ENCODE measurements at regions not wholly inside any gene's neighbourhood (a gene's known extent, or its start where the extent isn't known, plus 50 kb on each side); places are given as distances from the start of the nearest gene placed in this dataset.

- H3K4me2 ChIP-seq (ENCODE audit: low read length, poor library complexity, severe bottlenecking), result no peak overlapping the region
- H4K91ac ChIP-seq (ENCODE audit: low read length), result no peak overlapping the region
- H2BK5ac ChIP-seq (ENCODE audit: low read depth, low read length, poor library complexity, severe bottlenecking), result no peak overlapping the region
- H2AFZ ChIP-seq (ENCODE audit: low read depth, low read length), result no peak overlapping the region
- no peaks in the 10 kb centered on the region for H3K36me3 ChIP-seq (ENCODE audit: control insufficient read depth in 1 of 2, insufficient read depth in 2 of 2, low read depth in 1 of 2, low read length in 2 of 2)
- DNase-seq, result no peak
- no peak overlapping the region for H2BK12ac ChIP-seq (ENCODE audit: low read length in 2 of 2)
- WGBS, result 53% methylated on average over 5 of the region's 5 CpGs
- no peaks in the 10 kb centered on the region for H3K27me3 ChIP-seq (ENCODE audit: control insufficient read depth in 1 of 2, insufficient read depth in 1 of 2, low read length in 2 of 2)
- peaks cover 10% of the 10 kb centered on the region for H3K9me3 ChIP-seq (ENCODE audit: control insufficient read depth, low read length)
- H3K14ac ChIP-seq (ENCODE audit: low read length in 2 of 2), result no peak overlapping the region
- H3K9ac ChIP-seq (ENCODE audit: low read length), result no peak overlapping the region
- H3K18ac ChIP-seq (ENCODE audit: low read depth in 1 of 2, low read length in 2 of 2), result no peak overlapping the region
- H3K27ac ChIP-seq (ENCODE audit: low read length, poor library complexity, severe bottlenecking), result no peak overlapping the region
- no peak overlapping the region for H3K4me3 ChIP-seq (ENCODE audit: insufficient read depth in 1 of 2, low read depth in 1 of 2, low read length in 2 of 2)
- H2AK5ac ChIP-seq (ENCODE audit: low read length, severe bottlenecking), result no peak overlapping the region
- H2BK15ac ChIP-seq (ENCODE audit: low read depth, poor library complexity, severe bottlenecking), result no peak overlapping the region
- H3K4me1 ChIP-seq (ENCODE audit: control insufficient read depth, insufficient read depth, low read depth, low read length), result no peaks in the 10 kb centered on the region
- H4K8ac ChIP-seq (ENCODE audit: low read length), result no peak overlapping the region
- H3K23ac ChIP-seq (ENCODE audit: low read length in 2 of 2), result no peak overlapping the region
- no peak overlapping the region for H2BK120ac ChIP-seq (ENCODE audit: low read depth, low read length)
- no peaks in the 10 kb centered on the region for H3K79me1 ChIP-seq (replicated peaks; ENCODE audit: low read length, poor library complexity, severe bottlenecking)
- no peak overlapping the region for H3K4ac ChIP-seq (ENCODE audit: low read depth in 1 of 2, low read length in 2 of 2)
Observed at GRCh38 chr5:7225826-7226225, 170.1 kb upstream of the ADCY2 start.

- Histone ChIP-seq H3K27me3 (ENCODE audit: control insufficient read depth in 1 of 2, insufficient read depth in 1 of 2, low read length in 2 of 2) (peaks cover 0 to 3% of the 10 kb centered on the region in 2 experiments), H4K91ac (ENCODE audit: low read length) (no peak overlapping the region), H2BK12ac (ENCODE audit: low read length in 2 of 2) (no peak overlapping the region), H2BK15ac (ENCODE audit: low read depth, poor library complexity, severe bottlenecking) (no peak overlapping the region), H3K4ac (ENCODE audit: low read depth in 1 of 2, low read length in 2 of 2) (no peak overlapping the region), H3K79me1 (replicated peaks; ENCODE audit: low read length, poor library complexity, severe bottlenecking) (no peaks in the 10 kb centered on the region), H3K9me3 (ENCODE audit: control insufficient read depth, low read length) (no peaks in the 10 kb centered on the region), H3K4me2 (ENCODE audit: low read length, poor library complexity, severe bottlenecking) (no peak overlapping the region), H4K8ac (ENCODE audit: low read length) (no peak overlapping the region), H3K36me3 (ENCODE audit: control insufficient read depth in 1 of 2, insufficient read depth in 2 of 2, low read depth in 1 of 2, low read length in 2 of 2) (no peaks in the 10 kb centered on the region), H2AK5ac (ENCODE audit: low read length, severe bottlenecking) (no peak overlapping the region), H3K14ac (ENCODE audit: low read length in 2 of 2) (no peak overlapping the region), H3K4me1 (ENCODE audit: control insufficient read depth, insufficient read depth, low read depth, low read length) (no peaks in the 10 kb centered on the region), H2BK5ac (ENCODE audit: low read depth, low read length, poor library complexity, severe bottlenecking) (no peak overlapping the region), H2BK120ac (ENCODE audit: low read depth, low read length) (no peak overlapping the region), H3K4me3 (ENCODE audit: insufficient read depth in 1 of 2, low read depth in 1 of 2, low read length in 2 of 2) (no peak overlapping the region), H3K27ac (ENCODE audit: low read length, poor library complexity, severe bottlenecking) (no peak overlapping the region), H3K9ac (ENCODE audit: low read length) (no peak overlapping the region), H2AFZ (ENCODE audit: low read depth, low read length) (no peak overlapping the region), H3K18ac (ENCODE audit: low read depth in 1 of 2, low read length in 2 of 2) (no peak overlapping the region), H3K23ac (ENCODE audit: low read length in 2 of 2) (no peak overlapping the region)
- no peak for DNase-seq
- 74% methylated on average over 9 of the region's 10 CpGs for WGBS
Observed at GRCh38 chr5:7242118-7242710, 153.7 kb upstream of the ADCY2 start.

DNA sequence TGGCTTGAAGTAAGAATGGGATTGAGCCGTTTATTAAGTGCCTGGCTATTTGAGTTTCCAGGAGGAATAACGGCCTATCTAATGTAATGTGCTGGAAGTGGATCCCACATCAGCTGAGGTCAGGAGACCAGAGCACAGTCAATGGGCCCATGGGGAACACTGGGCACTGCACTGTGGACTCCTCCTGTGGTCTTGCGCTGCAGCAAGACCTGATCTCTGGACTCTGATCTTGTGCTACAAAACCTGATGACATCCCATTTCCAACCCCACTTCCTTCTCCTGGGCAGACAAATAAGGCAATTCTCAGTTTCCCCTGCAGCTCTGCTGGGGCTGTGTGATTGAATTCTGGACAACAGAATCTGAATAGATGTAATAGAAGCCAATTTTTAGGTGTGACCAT, 151.7 kb upstream of the ADCY2 start:
- H2BK15ac ChIP-seq (ENCODE audit: low read depth, poor library complexity, severe bottlenecking), result no peak overlapping the region
- no peak overlapping the region for H3K18ac ChIP-seq (ENCODE audit: low read depth in 1 of 2, low read length in 2 of 2)
- H2AK5ac ChIP-seq (ENCODE audit: low read length, severe bottlenecking), result no peak overlapping the region
- no peak for DNase-seq
- H3K4ac ChIP-seq (ENCODE audit: low read depth in 1 of 2, low read length in 2 of 2), result no peak overlapping the region
- no peak overlapping the region for H2AFZ ChIP-seq (ENCODE audit: low read depth, low read length)
- no peaks in the 10 kb centered on the region for H3K4me1 ChIP-seq (ENCODE audit: control insufficient read depth, insufficient read depth, low read depth, low read length)
- no peak overlapping the region for H4K8ac ChIP-seq (ENCODE audit: low read length)
- H2BK5ac ChIP-seq (ENCODE audit: low read depth, low read length, poor library complexity, severe bottlenecking), result no peak overlapping the region
- H3K9me3 ChIP-seq (ENCODE audit: control insufficient read depth, low read length), result no peaks in the 10 kb centered on the region
- no peak overlapping the region for H3K9ac ChIP-seq (ENCODE audit: low read length)
- no peak overlapping the region for H4K91ac ChIP-seq (ENCODE audit: low read length)
- no peak overlapping the region for H2BK12ac ChIP-seq (ENCODE audit: low read length in 2 of 2)
- no peak overlapping the region for H3K14ac ChIP-seq (ENCODE audit: low read length in 2 of 2)
- H3K79me1 ChIP-seq (replicated peaks; ENCODE audit: low read length, poor library complexity, severe bottlenecking), result no peaks in the 10 kb centered on the region
- H3K36me3 ChIP-seq (ENCODE audit: control insufficient read depth in 1 of 2, insufficient read depth in 2 of 2, low read depth in 1 of 2, low read length in 2 of 2), result no peaks in the 10 kb centered on the region
- no peak overlapping the region for H3K23ac ChIP-seq (ENCODE audit: low read length in 2 of 2)
- H3K4me2 ChIP-seq (ENCODE audit: low read length, poor library complexity, severe bottlenecking), result no peak overlapping the region
- WGBS, result 83% methylated on average over 3 of the region's 3 CpGs
- H3K27ac ChIP-seq (ENCODE audit: low read length, poor library complexity, severe bottlenecking), result no peak overlapping the region
- H3K4me3 ChIP-seq (ENCODE audit: insufficient read depth in 1 of 2, low read depth in 1 of 2, low read length in 2 of 2), result no peak overlapping the region
- H2BK120ac ChIP-seq (ENCODE audit: low read depth, low read length), result no peak overlapping the region
- H3K27me3 ChIP-seq (ENCODE audit: control insufficient read depth in 1 of 2, insufficient read depth in 1 of 2, low read length in 2 of 2), result peaks cover 0 to 3% of the 10 kb centered on the region in 2 experiments

- 22% methylated on average over 1 of the region's 2 CpGs for WGBS
- Histone ChIP-seq H3K18ac (ENCODE audit: low read depth in 1 of 2, low read length in 2 of 2) (no peak overlapping the region), H3K4ac (ENCODE audit: low read depth in 1 of 2, low read length in 2 of 2) (no peak overlapping the region), H3K4me1 (ENCODE audit: control insufficient read depth, insufficient read depth, low read depth, low read length) (no peaks in the 10 kb centered on the region), H3K9me3 (ENCODE audit: control insufficient read depth, low read length) (no peaks in the 10 kb centered on the region), H3K36me3 (ENCODE audit: control insufficient read depth in 1 of 2, insufficient read depth in 2 of 2, low read depth in 1 of 2, low read length in 2 of 2) (no peaks in the 10 kb centered on the region), H3K23ac (ENCODE audit: low read length in 2 of 2) (no peak overlapping the region), H3K79me1 (replicated peaks; ENCODE audit: low read length, poor library complexity, severe bottlenecking) (no peaks in the 10 kb centered on the region), H4K8ac (ENCODE audit: low read length) (no peak overlapping the region), H2BK12ac (ENCODE audit: low read length in 2 of 2) (no peak overlapping the region), H3K4me3 (ENCODE audit: insufficient read depth in 1 of 2, low read depth in 1 of 2, low read length in 2 of 2) (no peak overlapping the region), H2AFZ (ENCODE audit: low read depth, low read length) (no peak overlapping the region), H3K27ac (ENCODE audit: low read length, poor library complexity, severe bottlenecking) (no peak overlapping the region), H3K4me2 (ENCODE audit: low read length, poor library complexity, severe bottlenecking) (no peak overlapping the region), H3K27me3 (ENCODE audit: control insufficient read depth in 1 of 2, insufficient read depth in 1 of 2, low read length in 2 of 2) (peaks cover 0 to 3% of the 10 kb centered on the region in 2 experiments), H2BK15ac (ENCODE audit: low read depth, poor library complexity, severe bottlenecking) (no peak overlapping the region), H3K14ac (ENCODE audit: low read length in 2 of 2) (no peak overlapping the region), H2BK120ac (ENCODE audit: low read depth, low read length) (no peak overlapping the region), H3K9ac (ENCODE audit: low read length) (no peak overlapping the region), H2AK5ac (ENCODE audit: low read length, severe bottlenecking) (no peak overlapping the region), H4K91ac (ENCODE audit: low read length) (no peak overlapping the region), H2BK5ac (ENCODE audit: low read depth, low read length, poor library complexity, severe bottlenecking) (no peak overlapping the region)
- no peak for DNase-seq
Observed at GRCh38 chr5:7245121-7245651, 150.8 kb upstream of the ADCY2 start.
